ENCODE measurements at regions not wholly inside any gene's neighbourhood (a gene's known extent, or its start where the extent isn't known, plus 50 kb on each side); places are given as distances from the start of the nearest gene placed in this dataset.

DNA sequence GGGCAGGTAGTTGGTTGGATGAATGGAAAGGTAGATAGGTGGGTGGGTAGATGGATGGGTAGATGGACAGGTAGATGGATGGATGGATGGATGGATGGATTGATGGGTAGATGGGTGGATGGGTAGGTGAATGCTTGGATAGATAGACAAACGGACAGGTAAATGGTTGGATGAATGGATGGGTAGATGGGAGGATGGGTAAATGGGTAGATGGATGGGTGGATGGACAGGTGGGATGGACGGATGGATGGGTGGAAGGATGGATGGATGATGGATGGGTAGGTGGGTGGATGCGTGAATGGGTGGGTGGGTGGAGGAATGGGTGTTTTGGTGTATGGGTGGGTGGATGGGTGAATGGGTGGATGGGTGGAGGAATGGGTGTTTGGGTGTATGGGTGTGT, 50.1 kb upstream of the ASAP2 start:
- no peak for DNase-seq (ENCODE audit: low read depth)

DNA sequence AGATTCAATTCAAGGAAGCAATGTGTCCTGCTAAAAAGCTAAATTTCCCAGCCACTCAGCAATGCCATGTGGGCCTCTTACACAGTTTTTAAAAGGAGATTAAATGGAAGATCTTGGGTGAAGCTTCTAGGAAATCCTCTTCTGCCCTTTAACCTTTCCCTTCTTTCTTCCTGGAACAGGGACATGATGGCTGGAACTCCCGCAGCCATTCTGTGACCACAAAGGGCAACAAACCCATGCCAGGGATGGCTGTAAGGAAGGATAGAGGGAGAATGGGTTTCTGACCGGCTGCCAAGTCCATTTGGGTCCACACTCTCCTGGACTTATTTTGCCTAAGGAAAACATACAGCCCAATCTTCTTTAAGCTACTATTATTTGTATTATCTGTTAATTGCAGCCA, 52.6 kb upstream of the ASAP2 start:
- no peak for DNase-seq (ENCODE audit: low read depth)

DNA sequence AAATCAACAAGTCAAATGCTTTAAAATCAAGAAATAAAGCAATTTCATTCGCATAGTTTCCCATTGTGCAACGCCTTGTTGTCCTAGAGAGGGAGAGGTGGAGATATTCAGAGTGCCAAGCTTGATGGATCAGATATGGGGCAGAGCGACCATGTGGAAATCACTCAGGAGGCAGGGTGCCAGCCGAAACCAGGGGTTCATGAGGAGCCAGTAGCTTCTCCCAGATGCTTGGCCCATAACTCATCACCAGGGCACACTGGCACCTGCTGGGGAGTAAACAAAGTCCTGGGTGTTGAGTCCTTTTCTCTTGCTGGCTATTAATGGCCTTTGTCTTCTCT, 53.0 kb upstream of the ASAP2 start:
- no peak for DNase-seq (ENCODE audit: low read depth)

DNA sequence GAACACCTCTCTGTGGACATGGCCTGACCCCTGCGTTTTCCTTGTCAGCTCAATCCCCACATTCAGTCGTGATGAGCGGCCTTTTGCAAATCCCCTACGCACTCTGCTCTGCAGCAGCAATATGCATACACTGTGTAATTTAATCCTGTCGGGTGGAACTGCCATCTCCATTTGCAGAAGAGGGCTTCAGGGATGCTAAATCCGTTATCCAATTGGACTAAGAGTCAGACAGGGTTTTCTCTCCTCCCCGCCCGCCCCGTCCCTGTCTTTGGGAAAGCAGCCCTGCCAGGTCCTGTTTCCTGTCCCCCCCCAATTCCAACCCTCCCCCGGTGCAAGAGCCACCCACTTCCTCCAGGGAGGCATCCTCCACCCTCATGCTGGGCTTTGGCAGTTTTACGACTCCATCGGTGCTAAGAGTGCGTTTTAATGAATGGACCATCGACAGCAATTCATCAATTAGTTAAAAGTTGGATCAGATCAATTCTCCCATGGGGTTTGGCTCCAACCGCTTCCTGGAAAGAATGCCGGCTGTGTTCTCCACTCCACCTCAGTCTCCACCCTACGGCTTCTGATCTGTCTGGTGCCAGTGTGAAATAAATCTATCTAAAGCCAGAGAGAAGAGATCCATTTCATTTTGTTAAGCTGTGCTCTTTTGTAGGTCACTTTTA, 53.5 kb upstream of the ASAP2 start:
- DNase-seq (ENCODE audit: low read depth), result no peak

DNA sequence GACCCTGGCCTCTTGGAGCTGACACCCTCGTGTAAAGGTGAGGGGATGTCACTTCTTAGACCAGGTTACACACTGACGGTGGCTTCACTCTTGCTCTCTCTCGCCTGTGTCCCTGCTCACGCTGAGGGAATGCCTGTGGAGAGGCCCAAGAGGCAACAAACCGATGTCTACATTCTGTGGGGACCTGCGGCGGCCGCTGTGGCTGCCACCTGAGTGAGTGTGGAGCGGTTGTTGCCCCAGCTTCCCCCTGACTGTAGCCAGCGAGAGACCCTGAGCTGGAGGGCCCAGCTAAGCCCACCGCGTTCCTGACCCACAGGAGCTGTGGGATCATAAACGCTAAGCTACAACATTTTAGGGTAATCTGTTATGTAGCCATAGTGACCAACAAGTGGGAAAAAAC, 55.7 kb upstream of the ASAP2 start:
- DNase-seq (ENCODE audit: low read depth), result no peak

DNA sequence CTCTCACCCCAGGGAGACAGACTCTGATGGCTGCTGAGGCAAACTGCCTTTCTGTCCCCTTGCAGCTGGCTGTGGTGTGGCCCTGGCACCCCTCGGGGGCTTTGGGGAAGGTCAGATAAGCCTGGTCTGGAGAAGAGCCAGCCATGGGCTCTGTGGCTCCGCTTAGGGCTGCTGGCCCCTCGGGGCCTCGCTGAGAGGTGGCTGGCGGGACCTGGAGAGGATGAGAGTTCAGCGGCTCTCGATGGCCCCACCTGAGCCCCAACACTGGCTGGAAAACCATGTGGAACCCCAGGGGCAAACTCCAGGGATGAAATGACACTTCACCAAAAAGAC, 56.1 kb upstream of the ASAP2 start:
- DNase-seq (ENCODE audit: low read depth), result no peak

DNA sequence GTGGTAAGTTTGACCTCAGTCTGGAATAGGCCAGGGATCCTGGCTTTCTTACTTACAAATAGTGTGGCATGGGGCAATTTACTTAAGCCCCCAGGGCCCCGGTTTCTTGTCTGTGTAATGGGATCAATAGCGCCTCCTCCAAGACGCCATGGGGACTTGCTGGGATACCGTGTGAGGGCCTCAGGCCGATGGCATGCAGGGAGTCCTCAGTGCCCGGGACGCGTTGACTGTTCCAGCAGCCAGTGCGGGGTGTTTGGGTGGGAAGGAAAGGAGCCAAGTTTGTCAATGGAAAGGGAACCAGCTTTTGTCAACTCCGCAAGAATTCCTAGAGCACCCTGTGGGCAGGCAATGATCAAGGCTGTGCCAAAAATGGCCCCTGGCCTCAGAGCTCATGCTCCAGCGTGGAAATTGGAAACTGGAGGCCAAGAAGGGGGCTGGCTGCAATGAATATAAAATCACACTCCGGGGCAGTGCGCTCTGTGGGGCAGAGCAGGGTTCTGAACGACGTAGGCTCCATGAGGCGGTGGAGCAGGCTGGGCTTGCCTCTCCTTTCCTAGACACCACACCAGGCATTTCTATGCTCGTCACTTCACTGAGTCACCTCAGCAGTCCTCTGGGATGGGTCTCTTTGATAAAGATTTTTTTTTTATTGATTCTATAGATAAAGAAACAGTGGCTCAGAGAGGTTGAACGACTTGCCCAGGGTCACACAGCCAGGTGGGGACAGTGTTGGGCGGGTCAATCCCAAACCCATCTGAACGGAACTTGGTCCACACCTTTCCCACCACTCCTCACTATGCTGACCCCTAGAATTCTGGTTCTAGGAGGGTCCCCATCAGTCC, 56.7 kb upstream of the ASAP2 start:
- DNase-seq (ENCODE audit: low read depth), result no peak

DNA sequence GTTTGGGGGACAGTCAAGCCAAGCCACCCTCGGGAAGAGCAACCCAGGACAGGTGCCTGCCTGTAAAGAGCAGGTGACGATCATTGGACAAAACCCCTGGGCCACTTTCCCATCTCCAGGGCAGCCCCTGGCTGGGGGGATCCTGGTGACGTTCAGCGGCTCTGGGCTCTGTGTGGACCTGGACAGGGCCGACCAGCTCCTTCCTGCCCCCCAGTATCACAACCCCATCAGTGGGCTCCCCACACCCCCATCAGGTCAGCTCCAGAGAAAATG, 57.3 kb upstream of the ASAP2 start:
- DNase-seq (ENCODE audit: low read depth), result no peak

DNA sequence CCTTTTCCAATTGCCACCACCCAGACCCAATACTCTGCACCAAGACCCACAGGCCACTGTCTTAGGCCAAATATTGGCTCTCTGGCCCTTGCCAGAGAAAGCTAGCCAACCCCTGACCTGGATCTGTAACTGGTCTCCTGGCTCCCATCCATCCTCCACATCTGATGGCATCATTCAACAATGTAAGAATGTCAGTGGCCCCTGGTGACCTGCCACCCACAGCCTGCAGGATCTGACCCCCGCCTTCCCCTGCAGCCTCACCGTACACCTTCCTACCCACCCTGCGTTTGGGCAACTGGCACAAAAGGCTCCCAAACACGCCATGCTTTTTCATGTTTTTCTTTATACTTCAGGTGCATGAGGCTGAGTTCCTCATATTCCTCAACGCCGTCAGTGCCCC, 60.0 kb upstream of the ASAP2 start:
- no peak for DNase-seq (ENCODE audit: low read depth)

DNA sequence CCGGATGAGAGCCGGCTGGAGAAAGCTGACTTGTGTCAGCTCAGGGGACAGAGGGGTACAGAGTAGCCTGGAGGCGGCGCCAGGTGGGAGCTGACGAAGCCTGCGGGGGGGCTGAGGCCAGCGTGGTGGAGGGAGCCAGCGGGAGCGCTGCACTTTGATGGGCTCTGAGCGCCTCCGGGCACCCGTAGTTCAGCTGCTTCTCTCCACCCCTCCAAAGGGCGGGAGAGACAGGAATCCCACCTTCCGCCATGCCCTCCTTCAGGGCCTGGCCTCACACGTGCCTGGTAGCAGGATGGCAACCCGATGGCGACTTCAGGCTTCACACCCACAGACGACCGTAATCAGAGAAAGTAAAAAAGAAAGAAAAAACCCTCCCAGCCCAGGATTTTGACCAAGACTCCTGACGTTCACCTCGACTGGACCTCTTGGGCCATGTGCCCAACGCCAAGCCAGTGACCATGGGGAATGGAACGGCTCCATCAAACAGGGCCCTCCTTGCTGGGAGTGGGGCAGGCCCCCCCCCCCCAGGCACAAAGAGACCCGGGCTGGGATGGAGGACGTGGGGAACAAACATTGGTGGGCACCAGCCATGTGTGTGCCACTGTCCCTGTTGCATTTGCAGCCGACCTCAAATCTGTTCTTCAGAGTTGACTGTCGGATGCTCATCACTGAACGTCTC, 60.7 kb upstream of the ASAP2 start:
- no peak for DNase-seq (ENCODE audit: low read depth)

DNA sequence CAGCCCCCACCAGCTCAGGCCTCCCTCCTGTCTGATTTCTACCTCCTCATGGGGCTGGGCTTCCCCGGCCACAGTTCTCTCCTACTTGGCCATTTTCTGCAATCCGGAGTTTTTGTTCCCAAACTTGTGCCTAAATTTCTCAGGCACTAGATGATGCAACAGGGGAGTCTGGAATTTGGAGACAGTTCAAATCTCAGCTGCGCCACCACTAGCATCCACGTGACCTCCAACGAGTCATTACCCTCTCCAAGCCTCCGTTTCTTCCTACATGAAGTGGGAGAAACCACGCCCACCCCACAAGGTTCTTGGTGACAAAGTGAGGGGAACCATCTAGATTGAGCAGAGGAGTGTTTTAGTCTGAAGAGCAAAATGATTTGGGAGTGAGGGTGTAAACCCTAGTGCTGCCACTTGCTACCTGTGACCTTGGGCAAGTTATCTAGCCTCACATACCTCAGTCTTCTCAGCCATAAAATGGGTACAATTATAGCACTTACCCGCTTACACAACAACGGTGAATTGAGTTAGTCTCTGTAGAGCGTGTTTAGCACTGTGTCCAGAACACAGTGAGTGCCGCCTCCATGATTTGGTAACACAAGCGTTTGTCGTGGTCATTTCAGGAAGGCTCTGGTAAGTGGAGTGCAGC, 61.4 kb upstream of the ASAP2 start:
- no peak for DNase-seq (ENCODE audit: low read depth)

DNA sequence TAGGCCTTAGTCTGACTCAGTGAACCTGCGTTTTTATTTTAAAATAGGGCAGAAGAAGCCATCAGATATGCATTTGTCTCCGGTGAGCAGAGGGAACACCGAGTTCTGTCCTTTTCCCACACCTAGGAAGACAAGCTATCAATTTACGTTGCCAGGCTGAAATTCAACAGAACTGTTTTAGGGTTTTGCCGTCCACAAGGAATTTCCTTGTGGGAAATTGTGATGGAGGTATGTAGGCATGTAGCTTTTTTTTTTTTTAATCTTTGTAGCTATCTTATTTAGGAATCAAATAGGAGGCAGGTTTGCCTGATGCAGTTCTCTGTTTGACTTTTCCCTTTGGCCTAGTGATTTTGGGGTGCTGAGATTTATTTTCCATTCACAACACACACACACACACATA, 62.0 kb upstream of the ASAP2 start:
- no peak for DNase-seq (ENCODE audit: low read depth)

DNA sequence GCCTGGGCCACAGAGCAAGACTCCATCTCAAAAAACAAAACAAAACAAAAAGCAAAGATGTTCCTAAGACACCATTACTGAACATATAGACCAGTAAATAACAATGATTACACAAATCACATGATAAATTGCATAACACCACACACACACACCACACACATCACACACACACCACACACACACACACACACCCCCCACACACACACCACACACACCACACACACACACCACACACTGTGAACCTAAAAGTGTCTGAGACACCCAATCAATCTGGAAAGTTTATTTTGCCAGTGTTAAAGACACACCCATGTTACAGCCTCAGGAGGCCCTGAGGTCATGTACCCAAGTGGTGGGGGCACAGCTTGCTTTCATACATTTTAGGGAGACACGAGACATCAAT, 62.6 kb upstream of the ASAP2 start:
- no peak for DNase-seq (ENCODE audit: low read depth)

DNA sequence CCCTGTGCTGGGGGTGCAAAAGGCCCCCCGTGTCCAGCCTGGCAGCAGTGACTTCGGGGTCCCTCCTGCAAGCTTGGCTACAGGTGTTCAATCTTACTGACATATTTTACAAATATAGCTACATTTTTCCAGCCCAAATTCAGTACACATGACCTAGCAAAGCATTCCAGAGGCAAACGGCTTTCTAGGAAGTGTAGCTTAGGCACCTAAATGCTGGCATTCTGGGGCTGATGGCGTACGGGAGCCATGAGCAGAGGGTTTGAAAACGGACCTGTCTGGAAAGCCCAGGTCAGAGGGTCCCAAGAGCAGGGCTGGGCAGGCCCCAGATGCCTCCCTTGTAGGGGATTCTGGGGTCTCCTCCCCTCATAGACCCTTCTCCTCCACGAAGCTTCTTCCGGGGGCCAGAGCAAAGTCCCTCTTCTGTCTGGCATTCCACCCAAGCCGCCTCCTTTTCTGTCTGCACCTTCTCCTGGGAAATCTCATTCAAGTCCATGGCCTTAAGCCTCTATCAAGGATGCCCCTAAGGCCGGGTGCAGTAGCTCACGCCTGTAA, 63.3 kb upstream of the ASAP2 start:
- no peak for DNase-seq (ENCODE audit: low read depth)

DNA sequence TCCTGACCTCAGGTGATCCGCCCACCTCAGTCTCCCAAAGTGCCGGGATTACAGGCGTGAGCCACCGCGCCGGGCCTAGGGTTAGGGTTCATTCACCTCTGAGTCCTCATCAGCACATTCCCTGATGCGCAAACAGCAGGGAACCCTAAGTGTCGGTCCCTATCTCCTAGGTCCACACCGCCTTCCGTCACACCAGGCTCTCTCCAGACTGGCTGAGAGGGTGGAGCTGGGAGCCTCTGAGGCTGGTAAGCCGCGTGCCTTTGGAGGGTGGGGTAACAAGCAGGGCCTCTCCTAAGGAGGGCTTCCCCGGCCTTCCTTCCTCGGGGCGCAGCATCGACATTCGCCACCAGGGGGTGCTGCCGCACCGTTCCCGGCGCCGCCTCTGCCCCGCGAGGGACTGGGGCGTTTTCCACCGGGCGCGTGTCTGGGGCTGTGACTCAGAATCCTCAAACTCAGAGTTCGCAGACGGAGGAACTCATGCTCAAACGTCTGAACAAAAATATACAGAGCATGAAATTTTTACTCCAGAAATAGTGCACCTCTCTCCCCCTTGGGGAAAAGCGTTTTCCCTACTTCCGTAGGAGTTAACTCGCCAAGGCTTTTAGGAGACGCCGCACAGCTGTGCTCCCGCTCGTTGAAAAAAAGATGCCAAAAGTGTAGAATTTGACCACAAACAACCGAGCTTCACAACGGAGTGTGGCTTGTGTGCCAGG, 63.9 kb upstream of the ASAP2 start:
- DNase-seq (ENCODE audit: low read depth), result peak; percentile 45

DNA sequence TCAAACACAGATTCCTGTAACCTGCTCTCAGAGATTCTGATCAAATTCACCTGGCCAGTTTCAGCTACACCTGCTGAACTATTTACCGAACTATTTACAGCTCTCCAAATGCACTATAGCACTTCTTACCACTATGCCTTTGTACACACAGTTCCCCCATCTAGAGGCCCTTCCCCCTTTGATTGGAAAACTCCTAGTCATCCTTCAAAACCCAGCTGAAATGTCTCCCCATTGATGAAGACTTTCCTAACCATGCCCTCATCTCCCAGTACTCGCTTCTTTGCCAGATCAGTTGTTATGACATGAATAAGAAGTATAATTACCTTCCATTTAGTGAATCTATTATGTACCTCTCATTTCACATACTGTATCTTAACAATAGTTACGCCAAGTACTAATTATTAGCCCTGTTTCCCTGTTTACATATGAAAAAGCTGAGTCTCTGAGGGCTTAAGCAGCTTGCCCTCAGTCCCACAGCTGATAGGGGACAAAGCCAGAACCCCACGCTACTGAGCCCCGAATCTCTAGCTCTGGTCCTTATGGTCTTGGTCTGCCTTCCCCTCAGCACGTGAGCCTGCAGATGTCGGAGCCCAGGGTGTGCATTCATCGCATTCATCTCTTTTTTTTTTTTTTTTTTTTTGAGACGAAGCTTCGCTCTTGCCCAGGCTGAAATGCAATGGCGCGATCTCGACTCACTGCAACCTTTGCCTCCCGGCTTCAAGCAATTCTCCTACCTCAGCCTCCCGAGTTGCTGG, 64.7 kb upstream of the ASAP2 start:
- DNase-seq (ENCODE audit: low read depth), result no peak

DNA sequence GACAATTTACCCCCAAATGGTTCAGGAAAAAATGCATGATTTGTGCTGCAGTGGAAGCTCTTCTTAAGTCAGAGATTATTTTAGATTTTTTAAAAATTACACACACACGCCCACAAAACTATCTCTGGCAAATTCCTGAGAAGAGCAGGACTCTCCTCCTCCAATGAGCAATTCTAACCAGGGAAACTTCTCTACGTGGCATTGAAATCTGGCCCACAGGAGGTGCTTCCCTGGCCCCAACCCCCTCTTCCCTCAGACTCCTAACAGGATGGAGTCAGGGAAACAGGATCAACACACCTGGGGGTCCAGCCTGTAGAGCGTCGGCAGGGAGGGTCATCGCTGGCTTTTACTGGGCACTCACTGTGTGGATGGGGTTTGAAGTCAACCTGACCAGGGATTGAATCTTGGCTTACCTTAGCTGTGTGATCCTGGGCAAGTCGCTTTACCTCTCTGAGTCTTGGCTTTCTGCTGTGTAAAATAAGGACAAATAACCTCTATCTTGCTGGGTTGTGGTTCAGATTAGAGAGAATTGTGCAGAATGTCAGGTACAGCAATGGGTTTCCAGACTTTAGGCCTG, 65.4 kb upstream of the ASAP2 start:
- no peak for DNase-seq (ENCODE audit: low read depth)

DNA sequence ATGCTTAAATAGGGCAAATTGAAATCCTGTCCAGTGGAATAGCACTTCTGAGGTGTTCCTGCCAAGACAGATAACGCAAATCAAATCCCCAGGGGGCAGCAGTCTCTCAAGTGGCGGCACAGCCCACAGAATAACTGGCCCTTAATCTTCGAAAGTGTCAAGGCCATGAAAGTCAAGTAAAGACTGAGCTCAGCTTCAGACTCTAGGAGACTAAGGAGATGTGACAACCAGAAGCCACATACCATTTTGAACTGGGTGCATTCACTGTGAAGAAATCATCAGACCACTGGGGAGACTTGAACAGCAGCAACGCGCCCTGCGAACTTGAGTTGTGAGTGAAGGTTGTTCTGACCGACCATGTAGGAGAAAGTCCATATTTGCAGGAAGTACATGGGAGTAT, 66.0 kb upstream of the ASAP2 start:
- DNase-seq (ENCODE audit: low read depth), result no peak

DNA sequence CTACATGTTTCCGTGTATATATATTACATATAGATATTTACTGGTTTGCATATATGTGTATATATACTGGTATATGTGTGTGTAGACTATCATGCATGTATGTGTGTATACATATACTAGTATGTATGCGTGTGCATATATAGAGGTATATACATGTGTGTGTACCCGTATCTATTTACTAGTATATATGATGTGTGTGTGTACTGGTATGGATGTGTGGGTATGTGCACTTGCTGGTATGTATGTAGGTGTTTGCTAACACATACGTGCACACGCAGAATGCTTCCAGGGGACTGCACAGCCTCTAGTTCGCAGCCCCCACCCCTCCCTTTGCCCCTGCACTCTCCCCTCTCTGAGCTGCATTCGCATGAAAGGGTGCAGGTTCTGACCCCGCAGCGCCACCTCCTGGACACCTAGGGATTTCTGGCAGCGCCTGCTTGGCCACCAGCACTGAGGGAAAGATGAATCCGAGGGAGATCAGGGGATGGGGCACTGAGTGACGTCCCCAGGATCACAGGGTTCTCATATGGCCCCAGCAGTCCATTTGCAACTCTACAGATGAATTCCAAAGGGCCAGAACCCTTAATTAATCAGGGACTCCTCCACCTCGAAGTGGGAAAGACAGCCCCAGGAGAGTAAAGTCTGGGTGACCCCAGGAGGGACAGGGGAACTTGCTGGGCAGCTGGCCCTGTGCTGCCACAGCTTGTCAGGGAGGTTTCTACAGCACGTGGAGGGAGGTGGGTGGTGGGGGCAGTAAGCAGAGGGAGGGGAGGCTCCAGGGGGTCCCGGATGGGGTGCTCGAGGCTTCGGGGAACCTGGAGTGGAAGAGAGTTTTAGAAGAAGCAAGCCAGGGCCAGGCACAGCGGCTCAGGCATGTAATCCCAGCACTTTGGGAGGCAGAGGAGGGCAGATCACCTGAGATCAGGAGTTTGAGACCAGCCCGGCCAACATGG, 66.8 kb upstream of the ASAP2 start:
- peak; percentile 30 for DNase-seq (ENCODE audit: low read depth)
